ENCODE measurements at regions not wholly inside any gene's neighbourhood (a gene's known extent, or its start where the extent isn't known, plus 50 kb on each side); places are given as distances from the start of the nearest gene placed in this dataset.

- ChIA-PET POLR2A (ENCODE audit: low non-redundant PET) (no interaction called here), CTCF (no interaction called here)
- no peak for DNase-seq (ENCODE audit: low spot score)
- H3K27ac ChIP-seq (ENCODE audit: low read depth, low read length, poor library complexity, severe bottlenecking) = no peak overlapping the region
- intact Hi-C loops (cut with micrococcal nuclease; ENCODE audit: unreplicated experiment) = no loop called here
- TF ChIP-seq EZH2 (IDR thresholded peaks at IDR 0.05; ENCODE audit: borderline replicate concordance, low read depth, low read length, poor library complexity, severe bottlenecking) = no peak
- TF ChIP-seq, protein P1, sequence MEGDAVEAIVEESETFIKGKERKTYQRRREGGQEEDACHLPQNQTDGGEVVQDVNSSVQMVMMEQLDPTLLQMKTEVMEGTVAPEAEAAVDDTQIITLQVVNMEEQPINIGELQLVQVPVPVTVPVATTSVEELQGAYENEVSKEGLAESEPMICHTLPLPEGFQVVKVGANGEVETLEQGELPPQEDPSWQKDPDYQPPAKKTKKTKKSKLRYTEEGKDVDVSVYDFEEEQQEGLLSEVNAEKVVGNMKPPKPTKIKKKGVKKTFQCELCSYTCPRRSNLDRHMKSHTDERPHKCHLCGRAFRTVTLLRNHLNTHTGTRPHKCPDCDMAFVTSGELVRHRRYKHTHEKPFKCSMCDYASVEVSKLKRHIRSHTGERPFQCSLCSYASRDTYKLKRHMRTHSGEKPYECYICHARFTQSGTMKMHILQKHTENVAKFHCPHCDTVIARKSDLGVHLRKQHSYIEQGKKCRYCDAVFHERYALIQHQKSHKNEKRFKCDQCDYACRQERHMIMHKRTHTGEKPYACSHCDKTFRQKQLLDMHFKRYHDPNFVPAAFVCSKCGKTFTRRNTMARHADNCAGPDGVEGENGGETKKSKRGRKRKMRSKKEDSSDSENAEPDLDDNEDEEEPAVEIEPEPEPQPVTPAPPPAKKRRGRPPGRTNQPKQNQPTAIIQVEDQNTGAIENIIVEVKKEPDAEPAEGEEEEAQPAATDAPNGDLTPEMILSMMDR (conservative IDR thresholded peaks at IDR 0.05; ENCODE audit: low read depth, low read length) = no peak
- no peaks in the 10 kb centered on the region for H3K4me1 ChIP-seq (ENCODE audit: insufficient read depth, low read length, poor library complexity, severe bottlenecking)
- no peaks in the 10 kb centered on the region for H3K9me3 ChIP-seq (ENCODE audit: low read depth, low read length, poor library complexity, severe bottlenecking)
- no peaks in the 10 kb centered on the region for H3K36me3 ChIP-seq (ENCODE audit: insufficient read depth, low read length, poor library complexity, severe bottlenecking)
- no TSS peak for BruUV-seq (replicated peaks)
- no peaks in the 10 kb centered on the region for H3K27me3 ChIP-seq (replicated peaks; ENCODE audit: insufficient read depth, low read depth, low read length, poor library complexity)
- H3K4me3 ChIP-seq (ENCODE audit: low read depth, low read length, poor library complexity, severe bottlenecking) = no peak overlapping the region
Measured at GRCh38 chr10:78769526-78769925, 299.2 kb upstream of the ZMIZ1 start.

DNA sequence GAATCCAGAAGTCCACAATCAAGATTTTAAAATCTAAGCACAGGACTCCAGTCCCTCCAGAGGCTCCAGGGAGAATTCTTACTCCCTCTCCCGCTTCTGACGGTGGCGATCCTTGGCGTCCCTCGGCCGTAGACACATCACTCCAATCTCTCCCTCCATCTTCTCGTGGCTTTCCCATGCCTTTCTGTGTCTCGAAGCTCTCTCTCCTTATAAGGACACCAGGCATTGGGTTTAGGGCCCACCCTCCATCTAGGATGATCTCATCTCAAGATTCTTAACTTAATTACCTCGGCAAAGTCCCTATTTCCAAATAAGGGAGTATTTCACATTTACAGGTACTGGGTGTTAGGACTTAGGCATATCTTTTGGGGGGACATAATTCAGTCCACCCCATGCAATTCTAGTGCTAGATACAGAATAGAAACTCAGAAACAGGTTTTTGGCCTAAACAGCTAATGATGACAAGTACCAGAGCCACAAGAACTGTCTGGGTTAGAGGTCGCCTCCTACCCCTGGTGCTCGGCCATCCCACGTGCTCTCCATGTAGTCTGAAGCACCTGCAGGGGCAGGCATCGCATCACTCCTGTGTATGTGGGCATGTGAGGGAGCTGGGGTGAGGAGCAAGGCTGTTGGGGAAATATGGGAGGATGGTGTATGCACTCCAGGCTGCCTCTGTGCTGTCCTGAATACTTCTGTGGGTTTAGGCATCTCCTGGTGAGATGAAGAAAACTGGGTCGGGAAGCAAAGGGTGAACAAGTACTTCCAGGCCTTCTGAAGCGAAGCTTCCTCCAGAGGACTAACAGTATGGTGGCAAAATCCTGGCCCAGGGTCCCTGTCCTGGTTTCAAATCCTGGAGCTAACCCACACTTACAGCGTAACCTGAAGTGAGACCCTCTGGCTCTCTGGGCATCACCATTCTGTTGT, 298.3 kb upstream of the ZMIZ1 start:
- H3K4me3 ChIP-seq (ENCODE audit: low read depth, low read length, poor library complexity, severe bottlenecking) = no peak overlapping the region
- POLR2A ChIA-PET (ENCODE audit: low non-redundant PET) = no interaction called here
- no peak for TF ChIP-seq EZH2 (IDR thresholded peaks at IDR 0.05; ENCODE audit: borderline replicate concordance, low read depth, low read length, poor library complexity, severe bottlenecking)
- TF ChIP-seq, protein P1 (conservative IDR thresholded peaks at IDR 0.05; ENCODE audit: low read depth, low read length) = no peak
- no peaks in the 10 kb centered on the region for H3K36me3 ChIP-seq (ENCODE audit: insufficient read depth, low read length, poor library complexity, severe bottlenecking)
- intact Hi-C loops (cut with micrococcal nuclease; ENCODE audit: unreplicated experiment) = no loop called here
- CTCF ChIA-PET = no interaction called here
- no peak overlapping the region for H3K27ac ChIP-seq (ENCODE audit: low read depth, low read length, poor library complexity, severe bottlenecking)
- no peaks in the 10 kb centered on the region for H3K27me3 ChIP-seq (replicated peaks; ENCODE audit: insufficient read depth, low read depth, low read length, poor library complexity)
- no peaks in the 10 kb centered on the region for H3K4me1 ChIP-seq (ENCODE audit: insufficient read depth, low read length, poor library complexity, severe bottlenecking)
- DNase-seq (ENCODE audit: low spot score) = no peak
- BruUV-seq (replicated peaks) = no TSS peak
- H3K9me3 ChIP-seq (ENCODE audit: low read depth, low read length, poor library complexity, severe bottlenecking) = no peaks in the 10 kb centered on the region

- no peaks in the 10 kb centered on the region for H3K4me1 ChIP-seq (ENCODE audit: insufficient read depth, low read length, poor library complexity, severe bottlenecking)
- POLR2A ChIA-PET (ENCODE audit: low non-redundant PET) = no interaction called here
- CTCF ChIA-PET = no interaction called here
- no peak overlapping the region for H3K4me3 ChIP-seq (ENCODE audit: low read depth, low read length, poor library complexity, severe bottlenecking)
- no peaks in the 10 kb centered on the region for H3K36me3 ChIP-seq (ENCODE audit: insufficient read depth, low read length, poor library complexity, severe bottlenecking)
- TF ChIP-seq, protein P1 (conservative IDR thresholded peaks at IDR 0.05; ENCODE audit: low read depth, low read length) = no peak
- TF ChIP-seq EZH2 (IDR thresholded peaks at IDR 0.05; ENCODE audit: borderline replicate concordance, low read depth, low read length, poor library complexity, severe bottlenecking) = no peak
- no peaks in the 10 kb centered on the region for H3K27me3 ChIP-seq (replicated peaks; ENCODE audit: insufficient read depth, low read depth, low read length, poor library complexity)
- H3K27ac ChIP-seq (ENCODE audit: low read depth, low read length, poor library complexity, severe bottlenecking) = no peak overlapping the region
- H3K9me3 ChIP-seq (ENCODE audit: low read depth, low read length, poor library complexity, severe bottlenecking) = no peaks in the 10 kb centered on the region
- no TSS peak for BruUV-seq (replicated peaks)
- no peak for DNase-seq (ENCODE audit: low spot score)
- intact Hi-C loops (cut with micrococcal nuclease; ENCODE audit: unreplicated experiment) = no loop called here
Measured at GRCh38 chr10:78771260-78771659, 297.5 kb upstream of the ZMIZ1 start.
